GM19397 (cell line): ENCODE measurements at regions not wholly inside any gene's neighbourhood (a gene's known extent, or its start where the extent isn't known, plus 50 kb on each side); places are given as distances from the start of the nearest gene placed in this dataset.

Experiments
- ATAC-seq: cut with Tn5 transposase; IDR thresholded peaks from one replicate; pipeline ENCODE4 v1.9.1; 2021; ENCODE audit warnings: mild to moderate bottlenecking, moderate library complexity; ENCODE audit not compliant: unreplicated experiment

GRCh38 chr5:159525117-159525516, 194.8 kb upstream of the IL12B start:
- ATAC-seq = no peak

- no peak for ATAC-seq
Observed at GRCh38 chr5:159527546-159528254, 197.4 kb upstream of the IL12B start.

GRCh38 chr5:159531554-159532105, 201.3 kb upstream of the IL12B start:
- no peak for ATAC-seq

- no peak for ATAC-seq
Observed at GRCh38 chr5:159533197-159533596, 202.9 kb upstream of the IL12B start.

GRCh38 chr5:159536166-159536565, 205.9 kb upstream of the IL12B start:
- ATAC-seq = no peak

GRCh38 chr5:159536646-159537045, 206.4 kb upstream of the IL12B start:
- no peak for ATAC-seq

- no peak for ATAC-seq
Observed at GRCh38 chr5:159539678-159540077, 209.4 kb upstream of the IL12B start.

- ATAC-seq = no peak
Observed at GRCh38 chr5:159543326-159543725, 213.0 kb upstream of the IL12B start.

GRCh38 chr5:159545156-159545555, 214.9 kb upstream of the IL12B start:
- ATAC-seq = no peak

GRCh38 chr5:159547466-159548195, 217.3 kb upstream of the IL12B start:
- no peak for ATAC-seq

- no peak for ATAC-seq
Observed at GRCh38 chr5:159548517-159548916, 218.2 kb upstream of the IL12B start.

GRCh38 chr5:159549046-159549445, 218.8 kb upstream of the IL12B start:
- ATAC-seq = no peak

GRCh38 chr5:159550951-159551350, 220.7 kb upstream of the IL12B start:
- ATAC-seq = no peak

- ATAC-seq = no peak
Observed at GRCh38 chr5:159552751-159553150, 222.5 kb upstream of the IL12B start.

GRCh38 chr5:159553792-159554191, 223.5 kb upstream of the IL12B start:
- ATAC-seq = no peak

- ATAC-seq = no peak
Observed at GRCh38 chr5:159555084-159555483, 224.8 kb upstream of the IL12B start.

- ATAC-seq = no peak
Observed at GRCh38 chr5:159559337-159559736, 229.1 kb upstream of the IL12B start.

- no peak for ATAC-seq
Observed at GRCh38 chr5:159560088-159560487, 229.8 kb upstream of the IL12B start.

GRCh38 chr5:159564031-159564430, 233.7 kb upstream of the IL12B start:
- ATAC-seq = no peak

- no peak for ATAC-seq
Observed at GRCh38 chr5:159566832-159567231, 236.5 kb upstream of the IL12B start.

- no peak for ATAC-seq
Observed at GRCh38 chr5:159567461-159567860, 237.2 kb upstream of the IL12B start.
